CD4-positive, alpha-beta T cell treated with Interleukin-17A for 4 hours (primary cell): ENCODE measurements at regions not wholly inside any gene's neighbourhood (a gene's known extent, or its start where the extent isn't known, plus 50 kb on each side); places are given as distances from the start of the nearest gene placed in this dataset.

ENCODE experiments used
- DNase-seq: peaks from one replicate; pipeline ENCODE4 v3.0.0-alpha.2; 2020; ENCODE audit warnings: mixed read lengths

- DNase-seq, result no peak
These were observed 247.4 kb downstream of the GPAM start for GRCh38 chr10:111936143-111936542.

- no peak for DNase-seq
These were observed 239.2 kb downstream of the GPAM start for GRCh38 chr10:111944331-111944730.

- no peak for DNase-seq
These were observed 229.6 kb downstream of the GPAM start for GRCh38 chr10:111953949-111954348.

DNA sequence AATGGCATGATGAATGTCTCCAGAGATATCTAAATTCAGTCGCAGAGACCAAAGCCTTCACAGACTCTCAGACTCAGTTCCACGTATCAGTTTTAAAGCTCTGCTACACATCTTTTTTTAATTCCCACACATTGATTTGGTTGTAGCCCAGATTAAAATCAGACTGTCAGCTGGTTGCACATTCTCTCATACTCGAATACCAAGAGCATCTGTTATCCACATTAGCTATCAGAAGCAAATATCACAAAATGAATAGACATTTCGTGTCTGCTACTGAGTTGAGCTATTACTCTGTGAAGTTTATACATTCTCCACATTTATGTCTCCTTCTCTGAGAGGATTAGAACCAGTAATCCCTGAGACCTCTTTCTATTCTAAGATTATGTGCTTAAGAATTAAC lies 229.2 kb downstream of the GPAM start:
- DNase-seq, result no peak

DNA sequence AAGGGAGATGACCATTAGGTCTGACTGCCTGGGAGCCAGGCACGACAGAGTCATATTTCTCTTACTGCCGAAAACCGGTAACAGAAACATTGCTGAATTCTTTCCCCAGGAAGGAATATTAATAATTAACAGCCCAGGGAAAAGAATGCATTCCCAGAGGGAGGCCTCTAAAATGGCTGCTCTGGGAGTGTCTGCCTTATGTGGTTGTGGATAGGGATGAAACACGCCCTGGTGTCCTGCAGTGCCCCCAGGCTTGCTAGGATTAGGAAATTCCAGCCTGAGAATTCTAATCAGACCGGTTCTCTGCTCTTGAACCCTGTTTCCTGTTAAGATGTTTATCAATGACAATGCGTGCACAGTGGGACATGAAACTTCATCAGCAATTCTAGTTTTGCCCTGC lies 226.7 kb downstream of the GPAM start:
- DNase-seq, result no peak

DNA sequence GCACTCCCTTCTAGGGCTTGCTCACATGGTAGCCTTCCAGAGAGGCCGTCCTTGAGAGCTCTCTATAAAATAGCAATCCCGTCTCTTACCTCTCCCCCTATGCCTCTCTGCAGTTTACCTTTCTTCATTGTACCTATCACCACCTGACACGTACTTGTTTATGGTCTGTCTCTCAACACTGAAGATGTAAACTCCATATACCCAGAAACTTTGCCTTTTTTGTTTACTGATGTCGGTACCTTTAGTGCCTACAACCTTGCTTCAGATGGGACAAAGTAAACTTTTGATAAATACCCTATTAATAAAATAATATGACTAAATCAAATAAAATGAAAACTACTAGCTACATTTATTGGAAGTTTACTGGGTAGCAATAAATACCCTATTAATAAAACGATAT lies 220.6 kb downstream of the GPAM start:
- DNase-seq, result no peak

GRCh38 chr10:111967116-111967515 lies 216.4 kb downstream of the GPAM start:
- DNase-seq, result no peak

GRCh38 chr10:111967547-111967946 lies 216.0 kb downstream of the GPAM start:
- no peak for DNase-seq

GRCh38 chr10:111968647-111969046 lies 214.9 kb downstream of the GPAM start:
- no peak for DNase-seq

GRCh38 chr10:111970111-111970510 lies 213.5 kb downstream of the GPAM start:
- no peak for DNase-seq

DNA sequence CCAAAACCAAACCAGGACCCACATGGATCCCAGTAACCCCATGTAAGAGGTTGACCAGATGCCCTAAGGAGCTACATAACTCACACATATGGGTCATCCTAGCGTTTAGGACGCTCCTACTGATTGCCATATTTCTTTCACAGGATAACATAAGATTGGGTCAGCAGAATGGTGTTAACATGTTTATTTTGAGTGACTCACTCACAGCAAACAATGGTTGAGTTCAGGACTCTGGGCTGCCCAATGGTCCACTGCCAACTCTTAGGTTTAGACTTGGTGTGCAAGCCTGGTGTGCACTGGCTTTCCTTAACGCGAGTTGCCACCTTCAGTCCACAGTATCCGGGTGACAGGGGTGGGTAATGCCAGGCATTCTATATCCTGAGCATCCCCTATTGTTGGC lies 211.5 kb downstream of the GPAM start:
- DNase-seq, result no peak

- no peak for DNase-seq
These were observed 210.3 kb downstream of the GPAM start for GRCh38 chr10:111973306-111973705.

GRCh38 chr10:111973826-111974225 lies 209.7 kb downstream of the GPAM start:
- no peak for DNase-seq

- no peak for DNase-seq
These were observed 209.2 kb downstream of the GPAM start for GRCh38 chr10:111974325-111974724.

- no peak for DNase-seq
These were observed 207.0 kb downstream of the GPAM start for GRCh38 chr10:111976557-111976956.

GRCh38 chr10:111984057-111984456 lies 199.5 kb downstream of the GPAM start:
- no peak for DNase-seq

GRCh38 chr10:111986079-111986478 lies 197.5 kb downstream of the GPAM start:
- no peak for DNase-seq

- DNase-seq, result no peak
These were observed 194.9 kb downstream of the GPAM start for GRCh38 chr10:111988646-111989045.

DNA sequence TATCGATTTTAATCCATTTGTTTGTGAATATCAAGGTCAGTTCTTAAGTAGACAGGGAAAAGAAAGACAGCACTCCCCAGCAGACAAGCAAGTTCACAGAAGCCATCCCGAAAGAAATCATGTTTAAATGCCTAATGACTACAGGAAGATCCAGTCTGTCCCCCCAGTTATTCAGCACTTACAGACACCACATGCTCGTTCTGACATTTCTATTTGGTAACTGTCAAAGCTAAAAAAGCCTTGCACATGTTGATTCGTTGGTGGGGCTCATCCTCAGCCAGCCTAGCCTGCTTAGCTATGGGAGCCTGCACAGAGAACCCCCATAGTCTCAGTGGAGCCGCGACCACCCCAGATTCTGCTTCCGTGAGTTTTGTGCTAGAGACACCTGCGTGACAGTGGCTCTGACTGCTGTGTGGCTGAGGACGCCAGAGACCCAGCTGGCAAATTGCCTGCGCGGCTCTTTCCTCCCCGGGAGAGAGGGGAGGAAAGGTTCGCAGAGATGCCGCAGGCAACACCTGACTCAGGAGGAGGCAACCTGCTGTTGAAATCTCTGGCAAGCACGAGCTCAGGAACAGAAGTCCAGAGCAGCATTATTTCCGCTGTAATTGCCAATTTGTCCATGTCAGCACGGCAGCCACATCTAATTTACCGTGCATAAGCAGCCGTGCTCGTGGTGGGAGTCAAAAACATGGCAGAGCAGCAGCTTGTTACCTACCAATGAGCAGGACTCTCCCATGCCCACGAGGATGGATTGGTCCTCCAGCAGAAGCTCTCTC lies 194.2 kb downstream of the GPAM start:
- DNase-seq, result no peak

- no peak for DNase-seq
These were observed 192.8 kb downstream of the GPAM start for GRCh38 chr10:111990734-111991133.

DNA sequence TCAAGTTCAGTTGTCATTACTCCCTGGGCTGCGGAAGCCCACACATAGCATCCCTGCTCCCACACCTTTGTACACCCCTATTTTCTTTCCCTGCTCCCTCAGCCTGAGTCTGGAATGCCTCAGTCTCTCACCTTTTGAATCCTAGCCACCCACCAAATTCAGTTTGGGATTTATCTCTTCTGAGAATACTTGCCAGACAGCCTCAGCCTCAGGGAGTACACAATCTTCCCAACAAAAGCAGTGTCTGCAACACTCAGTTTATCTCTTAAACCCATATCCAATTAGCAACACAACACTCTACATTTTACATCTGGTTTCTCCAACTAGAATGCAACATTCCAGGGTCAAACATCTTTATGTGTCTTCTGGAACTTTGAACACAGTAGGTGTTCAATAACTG lies 190.2 kb downstream of the GPAM start:
- no peak for DNase-seq

DNA sequence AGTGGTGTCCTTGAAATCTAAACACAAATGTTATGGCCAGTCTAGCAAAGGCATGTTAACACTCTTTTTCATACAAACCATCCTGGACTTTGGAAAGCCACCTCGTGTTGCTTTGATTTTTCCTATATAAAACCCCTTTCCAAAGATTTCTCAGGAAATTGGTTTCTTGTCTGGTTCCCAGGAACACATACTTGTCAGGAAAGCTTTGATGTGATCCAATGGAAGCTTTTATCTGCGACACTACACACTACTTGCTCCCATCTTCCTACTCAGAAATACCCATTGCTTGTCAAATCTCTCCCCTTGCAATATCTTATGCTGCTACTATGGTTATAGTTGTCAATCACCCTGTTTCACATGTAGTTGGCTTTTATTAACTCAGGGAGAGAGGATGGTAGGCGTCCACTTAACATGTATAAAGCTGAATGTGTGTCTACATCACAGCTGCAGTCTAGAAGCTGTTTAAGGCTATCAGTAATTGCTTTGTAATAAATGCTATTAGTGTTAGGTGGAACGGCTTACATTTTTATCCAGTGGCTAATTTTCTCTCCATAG lies 189.6 kb downstream of the GPAM start:
- no peak for DNase-seq

GRCh38 chr10:111996103-111996502 lies 187.5 kb downstream of the GPAM start:
- DNase-seq, result no peak

GRCh38 chr10:111998728-111999127 lies 184.8 kb downstream of the GPAM start:
- DNase-seq, result no peak
